MCF 10A (cell line): ENCODE measurements at regions not wholly inside any gene's neighbourhood (a gene's known extent, or its start where the extent isn't known, plus 50 kb on each side); places are given as distances from the start of the nearest gene placed in this dataset.

ENCODE experiments used
- BruUV-seq: library from RNA; stranded (reverse); fragments of 400-500 nt; replicated peaks from 2 replicates; lab custom pipeline; 2021; lab: Mats Ljungman, UMichigan
- CTCF ChIA-PET: fragments of 300-600 bp; sonication (Branson Sonifier 250); formaldehyde crosslinking; extraction: SDS; loops from one replicate; lab custom pipeline; 2021; ENCODE audit warnings: antibody characterized with exemption, inconsistent platforms; lab: Yijun Ruan, JAX
- POLR2A ChIA-PET: fragments of 300-600, 350-650 bp; sonication (Branson Sonifier 250); formaldehyde crosslinking; extraction: SDS; loops from one replicate; lab custom pipeline; 2020; ENCODE audit warnings: antibody characterized with exemption, inconsistent platforms; lab: Yijun Ruan, JAX
- DNase-seq: peaks from one replicate; pipeline ENCODE4 v3.0.0-alpha.2; 2018; ENCODE audit not compliant: unreplicated experiment
- H3K27ac Mint-ChIP-seq: one replicate; pipeline ENCODE4 v1.8.0; 2022; ENCODE audit warnings: mild to moderate bottlenecking, low read depth, mixed read lengths; ENCODE audit not compliant: unreplicated experiment
- H3K27me3 Mint-ChIP-seq: one replicate; pipeline ENCODE4 v1.8.0; 2022; ENCODE audit warnings: mixed read lengths; ENCODE audit not compliant: insufficient read depth, unreplicated experiment
- H3K36me3 Mint-ChIP-seq: one replicate; pipeline ENCODE4 v1.8.0; 2022; ENCODE audit warnings: mild to moderate bottlenecking, moderate library complexity, mixed read lengths; ENCODE audit not compliant: insufficient read depth, unreplicated experiment
- H3K4me1 Mint-ChIP-seq: one replicate; pipeline ENCODE4 v1.8.0; 2022; ENCODE audit warnings: mixed read lengths; ENCODE audit not compliant: insufficient read depth, unreplicated experiment
- H3K4me3 Mint-ChIP-seq: one replicate; pipeline ENCODE4 v1.8.0; 2022; ENCODE audit warnings: mild to moderate bottlenecking, moderate library complexity, mixed read lengths; ENCODE audit not compliant: unreplicated experiment
- H3K9me3 Mint-ChIP-seq: one replicate; pipeline ENCODE4 v1.8.0; 2022; ENCODE audit warnings: mixed read lengths; ENCODE audit not compliant: unreplicated experiment
- intact Hi-C: fragments of 100-400 bp; cut with micrococcal nuclease; formaldehyde crosslinking; loops from 2 replicates; pipeline ENCODE4 v1.14.1; 2022
- TF ChIP-seq, protein P1 (sequence below): fragments of 200-600 bp; IDR thresholded peaks from one replicate; pipeline ENCODE4 v1.8.0; 2022; ENCODE audit warnings: antibody characterized with exemption, mild to moderate bottlenecking; ENCODE audit not compliant: unreplicated experiment

DNA sequence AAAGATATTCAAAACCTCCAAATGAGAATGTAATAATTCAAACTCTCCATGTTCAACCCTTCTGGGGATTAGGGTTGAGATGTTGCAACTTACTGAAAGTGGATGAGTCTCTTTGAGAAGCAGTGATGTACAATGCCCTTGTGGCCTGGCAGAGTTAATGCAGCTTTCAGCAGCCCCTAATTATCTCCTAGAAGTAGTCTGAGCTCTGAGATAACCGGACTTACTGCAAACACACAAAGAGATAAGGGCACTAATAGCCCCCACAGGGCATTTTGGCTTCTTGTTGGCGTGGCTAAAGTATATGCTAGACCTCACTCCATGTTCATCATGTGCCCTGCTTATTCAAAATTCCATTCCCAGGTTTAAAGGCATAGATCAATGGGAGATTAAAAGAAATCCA lies 404.7 kb downstream of the NEBL start:
- CTCF ChIA-PET, result interaction anchor here (0.6 kb wide), 1 partner anchor 1475 kb away, joined by 5 read pairs; no protein-coding TSS in a partner anchor
- TF ChIP-seq, protein P1, sequence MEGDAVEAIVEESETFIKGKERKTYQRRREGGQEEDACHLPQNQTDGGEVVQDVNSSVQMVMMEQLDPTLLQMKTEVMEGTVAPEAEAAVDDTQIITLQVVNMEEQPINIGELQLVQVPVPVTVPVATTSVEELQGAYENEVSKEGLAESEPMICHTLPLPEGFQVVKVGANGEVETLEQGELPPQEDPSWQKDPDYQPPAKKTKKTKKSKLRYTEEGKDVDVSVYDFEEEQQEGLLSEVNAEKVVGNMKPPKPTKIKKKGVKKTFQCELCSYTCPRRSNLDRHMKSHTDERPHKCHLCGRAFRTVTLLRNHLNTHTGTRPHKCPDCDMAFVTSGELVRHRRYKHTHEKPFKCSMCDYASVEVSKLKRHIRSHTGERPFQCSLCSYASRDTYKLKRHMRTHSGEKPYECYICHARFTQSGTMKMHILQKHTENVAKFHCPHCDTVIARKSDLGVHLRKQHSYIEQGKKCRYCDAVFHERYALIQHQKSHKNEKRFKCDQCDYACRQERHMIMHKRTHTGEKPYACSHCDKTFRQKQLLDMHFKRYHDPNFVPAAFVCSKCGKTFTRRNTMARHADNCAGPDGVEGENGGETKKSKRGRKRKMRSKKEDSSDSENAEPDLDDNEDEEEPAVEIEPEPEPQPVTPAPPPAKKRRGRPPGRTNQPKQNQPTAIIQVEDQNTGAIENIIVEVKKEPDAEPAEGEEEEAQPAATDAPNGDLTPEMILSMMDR, result no peak
- Mint-ChIP-seq H3K4me1 (peaks cover 7% of the 10 kb centered on the region), H3K9me3 (peaks cover 9% of the 10 kb centered on the region), H3K4me3 (no peak overlapping the region), H3K27ac (no peak overlapping the region), H3K27me3 (no peaks in the 10 kb centered on the region), H3K36me3 (no peaks in the 10 kb centered on the region)
- no TSS peak for BruUV-seq
- intact Hi-C loops, result no loop called here
- no peak for DNase-seq
- POLR2A ChIA-PET, result no interaction called here

DNA sequence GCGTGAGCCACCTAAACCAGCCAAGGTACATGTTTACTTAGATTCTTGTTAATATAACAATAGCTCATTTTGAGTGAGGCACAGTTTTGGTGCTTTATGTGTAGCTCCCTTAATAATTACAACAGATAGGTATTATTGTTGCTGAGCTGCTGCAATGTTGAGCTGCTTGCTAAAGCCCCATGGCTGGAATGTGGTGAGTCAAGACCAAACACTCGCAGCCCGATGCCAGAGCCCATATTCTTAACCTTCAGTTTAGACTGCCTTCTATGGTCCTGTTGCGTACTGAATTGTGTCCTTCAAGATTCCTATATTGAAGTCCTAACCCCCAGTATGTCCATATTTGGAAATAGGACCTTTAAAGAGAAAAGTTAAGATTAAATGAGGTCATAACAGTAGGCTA lies 407.1 kb downstream of the NEBL start:
- ChIA-PET POLR2A (no interaction called here), CTCF (interaction anchor here (1.1 kb wide), 1 partner anchor 18 kb away, joined by 3 read pairs; no protein-coding TSS in a partner anchor)
- peaks cover 7% of the 10 kb centered on the region for H3K4me1 Mint-ChIP-seq
- H3K36me3 Mint-ChIP-seq, result no peaks in the 10 kb centered on the region
- H3K9me3 Mint-ChIP-seq, result peaks cover 16% of the 10 kb centered on the region
- no peak for DNase-seq
- no peaks in the 10 kb centered on the region for H3K27me3 Mint-ChIP-seq
- no peak overlapping the region for H3K27ac Mint-ChIP-seq
- H3K4me3 Mint-ChIP-seq, result no peak overlapping the region
- no TSS peak for BruUV-seq
- TF ChIP-seq, protein P1, result no peak
- intact Hi-C loops, result no loop called here

DNA sequence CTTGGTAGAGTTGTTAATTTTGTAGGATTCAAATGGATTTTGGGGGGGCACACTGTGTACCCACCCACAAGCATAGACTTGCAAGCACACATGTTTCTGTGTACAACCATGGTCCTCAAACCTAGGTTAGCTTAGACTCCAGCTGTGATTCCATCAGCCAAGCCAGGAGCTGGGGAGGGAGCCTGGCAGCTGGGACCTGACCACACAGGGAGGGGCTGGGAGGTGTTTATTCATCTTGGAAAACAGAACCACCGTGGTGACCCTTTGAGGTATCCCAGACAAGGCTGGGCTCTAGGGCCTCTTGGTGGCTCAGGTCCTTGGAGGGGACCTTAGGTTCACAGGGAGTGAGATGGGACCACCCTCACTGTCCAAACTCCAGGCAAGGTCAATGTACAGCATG lies 410.3 kb downstream of the NEBL start:
- Mint-ChIP-seq H3K27ac (no peak overlapping the region), H3K9me3 (peaks cover 10% of the 10 kb centered on the region), H3K4me3 (no peak overlapping the region), H3K27me3 (no peaks in the 10 kb centered on the region), H3K4me1 (no peaks in the 10 kb centered on the region), H3K36me3 (no peaks in the 10 kb centered on the region)
- ChIA-PET CTCF (interaction anchor here (0.6 to 0.8 kb wide), 4 partner anchors 12 to 1644 kb away, joined by 3 to 4 read pairs (median 4); no protein-coding TSS in a partner anchor), POLR2A (no interaction called here)
- no TSS peak for BruUV-seq
- no peak for DNase-seq
- intact Hi-C loops, result no loop called here
- TF ChIP-seq, protein P1, result no peak

DNA sequence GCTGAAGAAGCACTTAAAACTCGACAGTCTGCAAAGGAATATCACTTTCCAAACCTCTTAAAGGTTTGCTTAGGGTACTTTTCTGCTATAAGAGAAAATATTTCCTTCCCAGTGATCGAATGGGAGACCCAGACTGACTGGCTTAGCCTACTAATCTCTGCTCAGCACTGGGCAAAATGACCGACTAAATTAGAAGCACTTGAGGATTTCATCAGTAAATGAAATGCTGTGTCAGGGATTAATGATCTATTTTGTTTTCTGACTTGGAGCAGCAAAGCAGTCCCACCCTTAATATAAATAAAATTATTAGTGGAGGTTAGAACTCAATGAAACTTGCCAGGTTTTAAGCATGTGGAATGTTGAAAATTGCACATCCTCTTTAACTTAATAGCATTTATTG lies 411.6 kb downstream of the NEBL start:
- peaks cover 15% of the 10 kb centered on the region for H3K9me3 Mint-ChIP-seq
- no peaks in the 10 kb centered on the region for H3K36me3 Mint-ChIP-seq
- intact Hi-C loops, result no loop called here
- H3K27ac Mint-ChIP-seq, result no peak overlapping the region
- H3K4me3 Mint-ChIP-seq, result no peak overlapping the region
- TF ChIP-seq, protein P1, result no peak
- ChIA-PET POLR2A (no interaction called here), CTCF (no interaction called here)
- H3K4me1 Mint-ChIP-seq, result no peaks in the 10 kb centered on the region
- DNase-seq, result no peak
- H3K27me3 Mint-ChIP-seq, result no peaks in the 10 kb centered on the region
- BruUV-seq, result no TSS peak
